MCF 10A (cell line): ENCODE measurements at regions not wholly inside any gene's neighbourhood (a gene's known extent, or its start where the extent isn't known, plus 50 kb on each side); places are given as distances from the start of the nearest gene placed in this dataset.
A peak's percentile ranks its signal among the peaks of the same experiment; 100 is the strongest.

Experiments used
- BruUV-seq: library from RNA; stranded (reverse); fragments of 400-500 nt; replicated peaks from 2 replicates; lab custom pipeline; 2021; lab: Mats Ljungman, UMichigan
- CTCF ChIA-PET: fragments of 300-600 bp; sonication (Branson Sonifier 250); formaldehyde crosslinking; extraction: SDS; loops from one replicate; lab custom pipeline; 2021; ENCODE audit warnings: antibody characterized with exemption, inconsistent platforms; lab: Yijun Ruan, JAX
- POLR2A ChIA-PET: fragments of 300-600, 350-650 bp; sonication (Branson Sonifier 250); formaldehyde crosslinking; extraction: SDS; loops from one replicate; lab custom pipeline; 2020; ENCODE audit warnings: antibody characterized with exemption, inconsistent platforms; lab: Yijun Ruan, JAX
- DNase-seq: peaks from one replicate; pipeline ENCODE4 v3.0.0-alpha.2; 2018; ENCODE audit not compliant: unreplicated experiment
- H3K27ac Mint-ChIP-seq: one replicate; pipeline ENCODE4 v1.8.0; 2022; ENCODE audit warnings: mild to moderate bottlenecking, low read depth, mixed read lengths; ENCODE audit not compliant: unreplicated experiment
- H3K27me3 Mint-ChIP-seq: one replicate; pipeline ENCODE4 v1.8.0; 2022; ENCODE audit warnings: mixed read lengths; ENCODE audit not compliant: insufficient read depth, unreplicated experiment
- H3K36me3 Mint-ChIP-seq: one replicate; pipeline ENCODE4 v1.8.0; 2022; ENCODE audit warnings: mild to moderate bottlenecking, moderate library complexity, mixed read lengths; ENCODE audit not compliant: insufficient read depth, unreplicated experiment
- H3K4me1 Mint-ChIP-seq: one replicate; pipeline ENCODE4 v1.8.0; 2022; ENCODE audit warnings: mixed read lengths; ENCODE audit not compliant: insufficient read depth, unreplicated experiment
- H3K4me3 Mint-ChIP-seq: one replicate; pipeline ENCODE4 v1.8.0; 2022; ENCODE audit warnings: mild to moderate bottlenecking, moderate library complexity, mixed read lengths; ENCODE audit not compliant: unreplicated experiment
- H3K9me3 Mint-ChIP-seq: one replicate; pipeline ENCODE4 v1.8.0; 2022; ENCODE audit warnings: mixed read lengths; ENCODE audit not compliant: unreplicated experiment
- intact Hi-C: fragments of 100-400 bp; cut with micrococcal nuclease; formaldehyde crosslinking; loops from 2 replicates; pipeline ENCODE4 v1.14.1; 2022
- TF ChIP-seq, protein P1 (sequence below): fragments of 200-600 bp; IDR thresholded peaks from one replicate; pipeline ENCODE4 v1.8.0; 2022; ENCODE audit warnings: antibody characterized with exemption, mild to moderate bottlenecking; ENCODE audit not compliant: unreplicated experiment

DNA sequence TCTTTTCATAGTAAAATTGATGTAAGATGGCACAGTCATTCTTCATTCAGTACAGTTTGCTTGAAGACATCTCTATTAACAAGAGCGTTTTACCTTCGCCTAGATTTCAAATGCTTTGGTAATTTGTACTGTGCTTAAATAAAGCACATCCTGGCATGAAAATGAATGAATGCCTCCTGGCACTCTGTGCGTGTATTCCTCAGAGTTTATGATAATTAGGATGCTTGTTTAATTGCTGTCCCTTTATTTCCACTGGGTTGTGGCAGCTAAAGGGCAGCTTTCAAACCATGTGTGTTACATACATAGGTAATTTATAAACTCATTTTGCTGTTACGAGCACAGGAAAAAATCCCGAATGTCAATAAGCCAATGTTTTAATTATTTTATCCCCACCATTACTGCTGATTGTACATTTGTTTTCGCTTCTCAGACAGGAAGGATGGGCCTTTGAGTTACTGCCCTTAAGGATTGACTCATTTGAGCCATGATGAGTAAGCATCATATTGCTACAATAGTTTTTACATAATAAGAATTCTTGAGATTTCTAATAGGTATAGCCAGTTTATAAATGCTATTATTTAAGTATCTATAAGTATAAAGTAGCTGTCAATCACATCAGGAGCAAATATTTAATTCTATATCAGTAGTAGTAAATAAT, 516.5 kb downstream of the XIRP2 start:
- peaks cover 17% of the 10 kb centered on the region for H3K9me3 Mint-ChIP-seq
- no TSS peak for BruUV-seq
- H3K27ac Mint-ChIP-seq: no peak overlapping the region
- H3K4me3 Mint-ChIP-seq: no peak overlapping the region
- H3K4me1 Mint-ChIP-seq: no peaks in the 10 kb centered on the region
- POLR2A ChIA-PET: interaction anchor here (0.6 kb wide), 1 partner anchor 831 kb away, joined by 3 read pairs; no protein-coding TSS in a partner anchor
- peak; percentile 39 for DNase-seq
- intact Hi-C loops: no loop called here
- TF ChIP-seq, protein P1, sequence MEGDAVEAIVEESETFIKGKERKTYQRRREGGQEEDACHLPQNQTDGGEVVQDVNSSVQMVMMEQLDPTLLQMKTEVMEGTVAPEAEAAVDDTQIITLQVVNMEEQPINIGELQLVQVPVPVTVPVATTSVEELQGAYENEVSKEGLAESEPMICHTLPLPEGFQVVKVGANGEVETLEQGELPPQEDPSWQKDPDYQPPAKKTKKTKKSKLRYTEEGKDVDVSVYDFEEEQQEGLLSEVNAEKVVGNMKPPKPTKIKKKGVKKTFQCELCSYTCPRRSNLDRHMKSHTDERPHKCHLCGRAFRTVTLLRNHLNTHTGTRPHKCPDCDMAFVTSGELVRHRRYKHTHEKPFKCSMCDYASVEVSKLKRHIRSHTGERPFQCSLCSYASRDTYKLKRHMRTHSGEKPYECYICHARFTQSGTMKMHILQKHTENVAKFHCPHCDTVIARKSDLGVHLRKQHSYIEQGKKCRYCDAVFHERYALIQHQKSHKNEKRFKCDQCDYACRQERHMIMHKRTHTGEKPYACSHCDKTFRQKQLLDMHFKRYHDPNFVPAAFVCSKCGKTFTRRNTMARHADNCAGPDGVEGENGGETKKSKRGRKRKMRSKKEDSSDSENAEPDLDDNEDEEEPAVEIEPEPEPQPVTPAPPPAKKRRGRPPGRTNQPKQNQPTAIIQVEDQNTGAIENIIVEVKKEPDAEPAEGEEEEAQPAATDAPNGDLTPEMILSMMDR: no peak
- CTCF ChIA-PET: no interaction called here
- H3K36me3 Mint-ChIP-seq: no peaks in the 10 kb centered on the region
- peaks cover 21% of the 10 kb centered on the region for H3K27me3 Mint-ChIP-seq

DNA sequence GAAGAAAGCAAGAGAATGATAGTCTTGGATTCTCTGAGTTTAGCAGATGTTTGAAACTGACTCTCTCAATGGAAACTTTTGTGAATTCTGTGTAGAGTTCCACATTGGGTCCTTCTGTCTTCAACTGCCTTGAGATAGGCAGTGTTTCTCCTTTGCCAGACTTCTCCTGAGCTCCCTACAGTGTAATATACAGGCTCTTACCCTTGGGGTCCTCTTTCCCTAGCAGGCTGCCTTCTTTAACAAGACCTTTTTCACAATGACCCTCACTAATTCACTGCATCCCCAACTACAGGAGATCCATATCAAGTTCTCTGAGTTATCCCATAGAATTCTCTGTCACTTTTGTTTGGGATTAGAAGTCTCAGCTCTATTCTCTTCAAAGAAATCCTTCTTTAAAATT, 513.0 kb downstream of the XIRP2 start:
- Mint-ChIP-seq H3K27ac (no peak overlapping the region), H3K4me1 (no peaks in the 10 kb centered on the region), H3K36me3 (no peaks in the 10 kb centered on the region), H3K9me3 (peaks cover 10% of the 10 kb centered on the region), H3K27me3 (peaks cover 40% of the 10 kb centered on the region), H3K4me3 (no peak overlapping the region)
- TF ChIP-seq, protein P1: no peak
- no peak for DNase-seq
- intact Hi-C loops: no loop called here
- ChIA-PET POLR2A (no interaction called here), CTCF (no interaction called here)
- no TSS peak for BruUV-seq

DNA sequence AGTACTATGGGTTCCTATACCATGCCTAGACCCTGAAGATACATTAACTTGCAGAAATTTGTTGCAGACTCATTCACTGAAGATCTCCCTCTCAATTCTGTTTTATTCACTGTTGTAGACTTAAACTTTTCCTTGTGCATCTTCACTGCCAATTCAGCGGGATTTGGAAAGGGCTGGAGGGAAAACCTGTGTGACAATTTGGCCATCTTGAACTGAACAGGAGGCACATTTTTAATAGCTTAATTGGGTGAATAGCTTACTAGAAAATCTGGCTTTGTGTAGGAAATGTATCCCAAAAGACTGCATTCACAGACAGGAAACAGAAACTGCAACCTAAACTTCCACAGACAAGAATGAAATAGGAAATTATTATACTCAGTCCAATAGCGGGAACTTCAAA, 512.3 kb downstream of the XIRP2 start:
- CTCF ChIA-PET: no interaction called here
- BruUV-seq: no TSS peak
- intact Hi-C loops: no loop called here
- no peak for DNase-seq
- Mint-ChIP-seq H3K9me3 (peaks cover 10% of the 10 kb centered on the region), H3K4me1 (no peaks in the 10 kb centered on the region), H3K27ac (no peak overlapping the region), H3K27me3 (peaks cover 42% of the 10 kb centered on the region), H3K36me3 (no peaks in the 10 kb centered on the region), H3K4me3 (no peak overlapping the region)
- POLR2A ChIA-PET: interaction anchor here (0.5 kb wide), 1 partner anchor 1624 kb away, joined by 3 read pairs; no protein-coding TSS in a partner anchor
- TF ChIP-seq, protein P1: no peak

DNA sequence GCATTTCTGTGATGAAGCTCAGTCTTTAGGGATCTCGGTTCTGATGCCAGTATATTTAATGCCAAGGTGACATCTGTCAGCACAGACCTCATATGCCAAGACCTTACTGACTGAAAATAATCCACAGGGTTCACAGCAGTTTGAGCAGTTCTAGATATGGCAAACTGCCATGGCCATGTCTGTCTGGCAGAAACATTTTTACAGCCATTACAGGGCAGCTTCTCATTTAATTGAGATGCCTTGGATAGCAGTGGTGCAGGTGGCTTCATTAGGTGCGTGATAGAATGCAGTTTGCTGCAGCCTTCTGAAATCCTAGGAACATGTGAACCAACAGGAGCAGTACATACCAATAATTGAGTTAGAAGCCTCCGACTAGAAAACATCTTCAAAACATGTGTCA, 510.6 kb downstream of the XIRP2 start:
- H3K36me3 Mint-ChIP-seq: no peaks in the 10 kb centered on the region
- H3K4me3 Mint-ChIP-seq: no peak overlapping the region
- TF ChIP-seq, protein P1: no peak
- intact Hi-C loops: no loop called here
- ChIA-PET POLR2A (no interaction called here), CTCF (interaction anchor here (0.6 kb wide), 1 partner anchor 12 kb away, joined by 3 read pairs; no protein-coding TSS in a partner anchor)
- peaks cover 54% of the 10 kb centered on the region for H3K27me3 Mint-ChIP-seq
- peaks cover 7% of the 10 kb centered on the region for H3K9me3 Mint-ChIP-seq
- no peaks in the 10 kb centered on the region for H3K4me1 Mint-ChIP-seq
- BruUV-seq: no TSS peak
- H3K27ac Mint-ChIP-seq: no peak overlapping the region
- DNase-seq: no peak
